IMR-90 (cell line): ENCODE measurements at regions not wholly inside any gene's neighbourhood (a gene's known extent, or its start where the extent isn't known, plus 50 kb on each side); places are given as distances from the start of the nearest gene placed in this dataset.

Experiments
- ATAC-seq: fragments of 200-7000 bp; cut with Tn5 transposase; 2 replicates; pipeline ENCODE4 v1.9.1; 2020; ENCODE audit warnings: low read depth, mild to moderate bottlenecking, moderate library complexity
- BruUV-seq: library from RNA; stranded (reverse); fragments of 400-500 nt; replicated peaks from 2 replicates; lab custom pipeline; 2021; lab: Mats Ljungman, UMichigan
- CTCF ChIA-PET: fragments of 300-600 bp; formaldehyde crosslinking; extraction: SDS; loops from one replicate; lab custom pipeline; 2021; ENCODE audit warnings: antibody characterized with exemption; lab: Yijun Ruan, JAX
- POLR2A ChIA-PET: fragments of 300-600 bp; sonication (Branson Sonifier 250); formaldehyde crosslinking; loops from one replicate; lab custom pipeline; 2022; ENCODE audit warnings: antibody characterized with exemption; ENCODE audit not compliant: unreplicated experiment; lab: Charles Lee
- DNase-seq: peaks from one replicate; pipeline ENCODE4 v3.0.0; 2013
- H2AFZ ChIP-seq: replicated peaks from 2 replicates; pipeline ENCODE3; 2013; ENCODE audit warnings: low read length, mild to moderate bottlenecking; ENCODE audit not compliant: poor library complexity
- H2AK5ac ChIP-seq: 2 replicates; pipeline ENCODE4 v1.6.1; 2013; ENCODE audit warnings: low read depth, low read length, inconsistent platforms
- H2AK9ac ChIP-seq: replicated peaks from 2 replicates; pipeline ENCODE3; 2013; ENCODE audit warnings: mild to moderate bottlenecking, low read depth, low read length, moderate library complexity; ENCODE audit not compliant: poor library complexity
- H2BK120ac ChIP-seq: 2 replicates; pipeline ENCODE4 v1.6.1; 2013; ENCODE audit warnings: low read depth, low read length, inconsistent platforms
- H2BK15ac ChIP-seq: 3 replicates; pipeline ENCODE4 v1.6.1; 2013; ENCODE audit warnings: low read depth, low read length, inconsistent platforms
- H2BK20ac ChIP-seq: 2 replicates; pipeline ENCODE4 v1.6.1; 2013; ENCODE audit warnings: low read depth, mild to moderate bottlenecking, inconsistent platforms, low read length, moderate library complexity
- H2BK5ac ChIP-seq: 2 replicates; pipeline ENCODE4 v1.6.1; 2013; ENCODE audit warnings: mild to moderate bottlenecking, low read depth, low read length, inconsistent platforms; ENCODE audit not compliant: poor library complexity, severe bottlenecking
- H3K14ac ChIP-seq: replicated peaks from 2 replicates; pipeline ENCODE4 v1.6.1; 2013; ENCODE audit warnings: low read depth, low read length, inconsistent platforms
- H3K18ac ChIP-seq: 2 replicates; pipeline ENCODE4 v1.6.1; 2013; ENCODE audit warnings: low read depth, low read length, control low read depth
- H3K23ac ChIP-seq: 2 replicates; pipeline ENCODE4 v1.6.1; 2013; ENCODE audit warnings: low read depth, low read length, inconsistent platforms
- H3K27ac ChIP-seq: 2 replicates; pipeline ENCODE4 v1.5.1; 2013; ENCODE audit warnings: mild to moderate bottlenecking, control low read depth, low read length; ENCODE audit not compliant: insufficient read depth
- H3K27me3 ChIP-seq: 2 replicates; pipeline ENCODE4 v1.6.1; 2013; ENCODE audit warnings: low read length; ENCODE audit not compliant: control insufficient read depth, insufficient read depth
- H3K36me3 ChIP-seq: 2 replicates; pipeline ENCODE4 v1.6.1; 2013; ENCODE audit warnings: low read length, mixed read lengths; ENCODE audit not compliant: control insufficient read depth, insufficient read depth
- H3K4ac ChIP-seq: 2 replicates; pipeline ENCODE4 v1.6.1; 2013; ENCODE audit warnings: low read depth, low read length, inconsistent platforms
- H3K4me1 ChIP-seq: 2 replicates; pipeline ENCODE4 v1.6.1; 2013; ENCODE audit warnings: low read length, mixed read lengths; ENCODE audit not compliant: control insufficient read depth, insufficient read depth
- H3K4me2 ChIP-seq: 2 replicates; pipeline ENCODE4 v1.6.1; 2013; ENCODE audit warnings: low read depth, mild to moderate bottlenecking, control low read depth, low read length, moderate library complexity
- H3K4me3 ChIP-seq: 2 replicates; pipeline ENCODE4 v1.5.1; 2013; ENCODE audit warnings: low read depth, mild to moderate bottlenecking, control low read depth, low read length, moderate library complexity; ENCODE audit not compliant: insufficient read depth
- H3K56ac ChIP-seq: 2 replicates; pipeline ENCODE4 v1.6.1; 2013; ENCODE audit warnings: low read length, inconsistent platforms; ENCODE audit not compliant: insufficient read depth; ENCODE audit errors: extremely low read depth
- H3K79me1 ChIP-seq, 2 experiments: 2 replicates each; pipeline ENCODE4 v1.6.1; 2013; ENCODE audit warnings: low read length in 2 of 2, inconsistent platforms in 1 of 2, low read depth in 1 of 2
- H3K9ac ChIP-seq: 2 replicates; pipeline ENCODE4 v1.6.1; 2013; ENCODE audit warnings: low read depth, low read length, control low read depth
- H3K9me1 ChIP-seq: 2 replicates; pipeline ENCODE4 v1.6.1; 2013; ENCODE audit warnings: low read length, inconsistent platforms; ENCODE audit not compliant: insufficient read depth
- H3K9me3 ChIP-seq: 2 replicates; pipeline ENCODE4 v1.6.1; 2013; ENCODE audit warnings: low read length; ENCODE audit not compliant: control insufficient read depth, insufficient read depth
- H4K20me1 ChIP-seq: 2 replicates; pipeline ENCODE4 v1.6.1; 2013; ENCODE audit warnings: low read length, inconsistent platforms; ENCODE audit not compliant: insufficient read depth
- H4K5ac ChIP-seq: 2 replicates; pipeline ENCODE4 v1.6.1; 2013; ENCODE audit warnings: mild to moderate bottlenecking, low read depth, low read length, control low read depth
- H4K8ac ChIP-seq, 2 experiments: 2 replicates each; pipeline ENCODE4 v1.6.1; 2013; ENCODE audit warnings: low read depth in 2 of 2, low read length in 2 of 2, control low read depth in 1 of 2, inconsistent platforms in 1 of 2
- H4K91ac ChIP-seq: 2 replicates; pipeline ENCODE4 v1.6.1; 2013; ENCODE audit warnings: low read depth, low read length, inconsistent platforms; ENCODE audit not compliant: insufficient read depth
- BHLHE40 ChIP-seq: fragments of 150-350 bp; IDR thresholded peaks from 2 replicates; pipeline ENCODE4 v1.6.1; 2016; ENCODE audit warnings: mild to moderate bottlenecking, low read depth, low read length
- CEBPB ChIP-seq: IDR thresholded peaks from 2 replicates; pipeline ENCODE4 v1.6.1; 2012; ENCODE audit warnings: low read depth, low read length, improper control_type of control experiment
- CHD1 ChIP-seq: IDR thresholded peaks from 2 replicates; pipeline ENCODE4 v1.6.1; 2012; ENCODE audit warnings: low read depth, low read length, improper control_type of control experiment
- FOS ChIP-seq: fragments of 150-350 bp; IDR thresholded peaks from 2 replicates; pipeline ENCODE4 v1.6.1; 2016; ENCODE audit warnings: low read depth, low read length
- MXI1 ChIP-seq: IDR thresholded peaks from 2 replicates; pipeline ENCODE4 v1.6.1; 2012; ENCODE audit warnings: low read depth, mild to moderate bottlenecking, low read length, moderate library complexity, borderline replicate concordance
- NFE2L2 ChIP-seq: fragments of 150-350 bp; IDR thresholded peaks from 2 replicates; pipeline ENCODE4 v1.6.1; 2016; ENCODE audit warnings: low read depth, mild to moderate bottlenecking, low read length
- RAD21 ChIP-seq: IDR thresholded peaks from 2 replicates; pipeline ENCODE4 v1.6.1; 2012; ENCODE audit warnings: low read length, improper control_type of control experiment
- RCOR1 ChIP-seq: IDR thresholded peaks from 2 replicates; pipeline ENCODE4 v1.6.1; 2012; ENCODE audit warnings: mild to moderate bottlenecking, low read length, improper control_type of control experiment; ENCODE audit not compliant: insufficient replicate concordance
- RFX5 ChIP-seq: IDR thresholded peaks from 2 replicates; pipeline ENCODE4 v1.8.0; 2012; ENCODE audit warnings: low read depth, mild to moderate bottlenecking, low read length, moderate library complexity
- SMC3 ChIP-seq: fragments of 150-350 bp; IDR thresholded peaks from 2 replicates; pipeline ENCODE4 v1.6.1; 2016; ENCODE audit warnings: low read depth, mild to moderate bottlenecking, antibody characterized with exemption, low read length, moderate library complexity
- WGBS, 2 experiments: methylation state at CpG; one replicate each; pipeline versions ENCODE4 v1.1.5 to v1.1.7; 2013; ENCODE audit warnings: missing lambda C conversion rate in 2 of 2; ENCODE audit not compliant: insufficient read length in 1 of 2; ENCODE audit errors: extremely low coverage in 2 of 2; 5-methylcytosine and 5-hydroxymethylcytosine counted together
- dilution Hi-C: fragments of 300-500 bp; cut with HindIII; formaldehyde crosslinking; loops from one replicate; pipeline ENCODE4 v1.14.3; 2018; ENCODE audit warnings: low sequenced_read_pairs; ENCODE audit not compliant: unreplicated experiment
- in situ Hi-C: fragments of 300-500 bp; cut with MboI; formaldehyde crosslinking; loops from 3 replicates; pipeline ENCODE4 v1.14.3; 2019; ENCODE audit warnings: low sequenced_read_pairs, inconsistent platforms, mixed read lengths
- intact Hi-C: fragments of 100-400 bp; cut with micrococcal nuclease; formaldehyde crosslinking; loops from 2 replicates; pipeline ENCODE4 v1.10.0; 2022
- TF ChIP-seq, protein P1 (sequence below): fragments of 150-350 bp; IDR thresholded peaks from 2 replicates; pipeline ENCODE4 v1.6.1; 2016; ENCODE audit warnings: low read depth, mild to moderate bottlenecking, low read length, moderate library complexity, borderline replicate concordance
- TF ChIP-seq, protein P2 (sequence below): fragments of 150-350 bp; IDR thresholded peaks from 2 replicates; pipeline ENCODE4 v1.6.1; 2017; ENCODE audit warnings: mild to moderate bottlenecking, antibody characterized with exemption, low read length, low read depth
- TF ChIP-seq, protein P3 (sequence below): conservative IDR thresholded peaks from 2 replicates; pipeline ENCODE4 v1.5.1; 2012; ENCODE audit warnings: mild to moderate bottlenecking, low read depth, low read length, improper control_type of control experiment

DNA sequence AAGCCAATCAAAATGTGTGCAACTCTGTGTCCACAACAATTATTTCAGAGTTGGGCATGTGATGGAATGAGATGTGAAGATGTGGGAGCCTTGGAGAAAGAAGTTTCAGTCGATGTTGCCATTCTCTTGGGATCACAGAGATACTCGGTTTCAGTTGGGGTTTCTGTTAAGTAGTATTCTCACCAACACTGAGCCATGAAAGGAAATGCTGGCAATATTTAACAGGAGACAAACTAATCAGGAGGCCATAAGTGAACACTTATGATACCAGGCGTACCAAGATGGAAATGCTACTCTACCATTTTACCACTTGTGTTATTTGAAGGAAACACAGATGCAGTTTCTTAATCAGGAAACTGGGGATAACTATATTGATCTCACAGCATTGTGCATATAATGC lies 53.3 kb upstream of the NUDT7 start:
- Histone ChIP-seq H2AK9ac (no peak overlapping the region), H2BK120ac (no peak overlapping the region), H3K4me1 (peaks cover 1% of the 10 kb centered on the region; the same call in 1 of the 2 replicates), H3K56ac (no peak overlapping the region), H3K9me3 (no peaks in the 10 kb centered on the region), H3K9ac (no peak overlapping the region), H4K91ac (no peak overlapping the region), H3K36me3 (no peaks in the 10 kb centered on the region), H2BK5ac (no peak overlapping the region), H2AFZ (no peak overlapping the region), H3K9me1 (no peaks in the 10 kb centered on the region), H3K23ac (no peak overlapping the region), H3K4me3 (no peak overlapping the region), H2BK15ac (no peak overlapping the region), H4K5ac (no peak overlapping the region), H3K27me3 (peaks cover 11% of the 10 kb centered on the region), H3K4me2 (no peak overlapping the region), H4K8ac (no peak overlapping the region), H3K27ac (no peak overlapping the region), H3K79me1 (no peaks in the 10 kb centered on the region), H3K4ac (no peak overlapping the region), H2BK20ac (no peak overlapping the region), H3K18ac (no peak overlapping the region), H2AK5ac (no peak overlapping the region), H3K14ac (no peak overlapping the region), H4K20me1 (no peaks in the 10 kb centered on the region)
- in situ Hi-C loops (no loop called here), dilution Hi-C loops (no loop called here), intact Hi-C loops (no loop called here)
- TF ChIP-seq NFE2L2 (no peak), SMC3 (no peak), MXI1 (no peak), RAD21 (no peak), RCOR1 (no peak), CEBPB (no peak), BHLHE40 (no peak), CHD1 (no peak), FOS (no peak), RFX5 (no peak)
- TF ChIP-seq, protein P1, sequence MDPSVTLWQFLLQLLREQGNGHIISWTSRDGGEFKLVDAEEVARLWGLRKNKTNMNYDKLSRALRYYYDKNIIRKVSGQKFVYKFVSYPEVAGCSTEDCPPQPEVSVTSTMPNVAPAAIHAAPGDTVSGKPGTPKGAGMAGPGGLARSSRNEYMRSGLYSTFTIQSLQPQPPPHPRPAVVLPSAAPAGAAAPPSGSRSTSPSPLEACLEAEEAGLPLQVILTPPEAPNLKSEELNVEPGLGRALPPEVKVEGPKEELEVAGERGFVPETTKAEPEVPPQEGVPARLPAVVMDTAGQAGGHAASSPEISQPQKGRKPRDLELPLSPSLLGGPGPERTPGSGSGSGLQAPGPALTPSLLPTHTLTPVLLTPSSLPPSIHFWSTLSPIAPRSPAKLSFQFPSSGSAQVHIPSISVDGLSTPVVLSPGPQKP: no peak
- TF ChIP-seq, protein P2, sequence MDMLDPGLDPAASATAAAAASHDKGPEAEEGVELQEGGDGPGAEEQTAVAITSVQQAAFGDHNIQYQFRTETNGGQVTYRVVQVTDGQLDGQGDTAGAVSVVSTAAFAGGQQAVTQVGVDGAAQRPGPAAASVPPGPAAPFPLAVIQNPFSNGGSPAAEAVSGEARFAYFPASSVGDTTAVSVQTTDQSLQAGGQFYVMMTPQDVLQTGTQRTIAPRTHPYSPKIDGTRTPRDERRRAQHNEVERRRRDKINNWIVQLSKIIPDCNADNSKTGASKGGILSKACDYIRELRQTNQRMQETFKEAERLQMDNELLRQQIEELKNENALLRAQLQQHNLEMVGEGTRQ: no peak
- TF ChIP-seq, protein P3, sequence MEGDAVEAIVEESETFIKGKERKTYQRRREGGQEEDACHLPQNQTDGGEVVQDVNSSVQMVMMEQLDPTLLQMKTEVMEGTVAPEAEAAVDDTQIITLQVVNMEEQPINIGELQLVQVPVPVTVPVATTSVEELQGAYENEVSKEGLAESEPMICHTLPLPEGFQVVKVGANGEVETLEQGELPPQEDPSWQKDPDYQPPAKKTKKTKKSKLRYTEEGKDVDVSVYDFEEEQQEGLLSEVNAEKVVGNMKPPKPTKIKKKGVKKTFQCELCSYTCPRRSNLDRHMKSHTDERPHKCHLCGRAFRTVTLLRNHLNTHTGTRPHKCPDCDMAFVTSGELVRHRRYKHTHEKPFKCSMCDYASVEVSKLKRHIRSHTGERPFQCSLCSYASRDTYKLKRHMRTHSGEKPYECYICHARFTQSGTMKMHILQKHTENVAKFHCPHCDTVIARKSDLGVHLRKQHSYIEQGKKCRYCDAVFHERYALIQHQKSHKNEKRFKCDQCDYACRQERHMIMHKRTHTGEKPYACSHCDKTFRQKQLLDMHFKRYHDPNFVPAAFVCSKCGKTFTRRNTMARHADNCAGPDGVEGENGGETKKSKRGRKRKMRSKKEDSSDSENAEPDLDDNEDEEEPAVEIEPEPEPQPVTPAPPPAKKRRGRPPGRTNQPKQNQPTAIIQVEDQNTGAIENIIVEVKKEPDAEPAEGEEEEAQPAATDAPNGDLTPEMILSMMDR: no peak
- POLR2A ChIA-PET: no interaction called here
- DNase-seq: no peak
- no TSS peak for BruUV-seq
- CTCF ChIA-PET: no interaction called here
- no CpG with 5 or more reads among the region's 3 CpGs for WGBS, 2 experiments
- ATAC-seq: no peak
